Ascending aorta (tissue), 2 donors: ENCODE measurements at regions not wholly inside any gene's neighbourhood (a gene's known extent, or its start where the extent isn't known, plus 50 kb on each side); places are given as distances from the start of the nearest gene placed in this dataset.

Experiments
- DNase-seq, 2 donors: peaks; one replicate each; pipeline ENCODE4 v3.0.0-alpha.2; 2019; ENCODE audit warnings: low spot score in 2 of 2
- H3K27ac ChIP-seq, 2 donors: fragments of 200-600 bp; sonication (generic); one replicate each; pipeline ENCODE4 v1.5.1; 2016 to 2017; ENCODE audit warnings: mild to moderate bottlenecking in 1 of 2
- H3K27me3 ChIP-seq: fragments of 200-600 bp; sonication (generic); one replicate; pipeline ENCODE4 v1.5.1; 2017
- H3K36me3 ChIP-seq, 2 donors: fragments of 200-600 bp; sonication (generic); one replicate each; pipeline ENCODE4 v1.5.1; 2016
- H3K4me1 ChIP-seq, 2 donors: fragments of 200-600 bp; sonication (generic); one replicate each; pipeline ENCODE4 v1.5.1; 2016 to 2017; ENCODE audit warnings: mild to moderate bottlenecking in 1 of 2
- H3K4me3 ChIP-seq, 2 donors: fragments of 200-600 bp; sonication (generic); one replicate each; pipeline ENCODE4 v1.5.1; 2016 to 2017; ENCODE audit warnings: mild to moderate bottlenecking in 1 of 2
- H3K9me3 ChIP-seq, 2 donors: fragments of 200-600 bp; sonication (generic); one replicate each; pipeline ENCODE4 v1.5.1; 2016
- CTCF ChIP-seq, 3 experiments: fragments of 200-600 bp in 2 of 3; fragments of 450-650 bp in 1 of 3; sonication (generic) in 2 of 3; IDR thresholded peaks; one replicate each; pipeline ENCODE4 v1.5.1; 2016 to 2019; ENCODE audit warnings: antibody characterized with exemption in 3 of 3, mild to moderate bottlenecking in 1 of 3, moderate library complexity in 1 of 3
- intact Hi-C: fragments of 100-400 bp; cut with DNase I; formaldehyde crosslinking; loops from one replicate; pipeline ENCODE4 v1.15.1; 2023

DNA sequence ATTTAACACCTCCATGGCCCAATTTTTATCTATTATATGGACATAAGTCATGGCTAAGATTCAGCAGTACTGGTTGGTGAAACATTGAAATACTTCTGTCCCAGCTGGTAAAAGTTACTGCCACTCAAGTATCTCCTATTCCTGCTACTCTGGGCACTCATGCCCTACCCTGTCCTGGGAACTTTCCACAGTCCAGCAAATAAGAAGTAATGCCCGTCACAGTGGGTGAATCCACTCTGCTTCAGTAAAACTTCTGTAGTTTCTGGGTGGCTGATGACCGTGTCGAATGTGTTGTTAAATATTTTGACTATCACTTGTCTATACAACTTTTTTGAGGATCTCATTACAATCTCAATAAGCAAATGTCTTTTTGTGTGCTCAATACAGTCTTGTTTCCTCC lies 209.3 kb upstream of the IGF1 start:
- no peaks in the 10 kb centered on the region for H3K36me3 ChIP-seq
- intact Hi-C loops: no loop called here
- no peak overlapping the region for H3K27ac ChIP-seq
- H3K4me1 ChIP-seq: no peaks in the 10 kb centered on the region
- no peak for TF ChIP-seq CTCF (IDR thresholded peaks at IDR 0.05)
- H3K27me3 ChIP-seq: no peaks in the 10 kb centered on the region
- H3K4me3 ChIP-seq: no peak overlapping the region
- H3K9me3 ChIP-seq: no peaks in the 10 kb centered on the region
- no peak for DNase-seq

GRCh38 chr12:102687523-102687922 lies 207.2 kb upstream of the IGF1 start:
- TF ChIP-seq CTCF (IDR thresholded peaks at IDR 0.05): no peak
- H3K4me1 ChIP-seq: no peaks in the 10 kb centered on the region
- no peak overlapping the region for H3K4me3 ChIP-seq
- H3K36me3 ChIP-seq: no peaks in the 10 kb centered on the region
- H3K27ac ChIP-seq: no peak overlapping the region
- DNase-seq: no peak
- H3K9me3 ChIP-seq: no peaks in the 10 kb centered on the region
- H3K27me3 ChIP-seq: no peaks in the 10 kb centered on the region
- intact Hi-C loops: no loop called here

- H3K36me3 ChIP-seq: no peaks in the 10 kb centered on the region
- no peak overlapping the region for H3K27ac ChIP-seq
- no peak for DNase-seq
- H3K27me3 ChIP-seq: no peaks in the 10 kb centered on the region
- H3K4me1 ChIP-seq: no peaks in the 10 kb centered on the region
- H3K9me3 ChIP-seq: no peaks in the 10 kb centered on the region
- H3K4me3 ChIP-seq: no peak overlapping the region
- intact Hi-C loops: no loop called here
- TF ChIP-seq CTCF (IDR thresholded peaks at IDR 0.05): no peak
These were observed 205.5 kb upstream of the IGF1 start for GRCh38 chr12:102685841-102686240.

GRCh38 chr12:102685172-102685571 lies 204.8 kb upstream of the IGF1 start:
- no peak for TF ChIP-seq CTCF (IDR thresholded peaks at IDR 0.05)
- DNase-seq: no peak
- Histone ChIP-seq H3K4me1 (no peaks in the 10 kb centered on the region), H3K27ac (no peak overlapping the region), H3K27me3 (no peaks in the 10 kb centered on the region), H3K36me3 (no peaks in the 10 kb centered on the region), H3K4me3 (no peak overlapping the region), H3K9me3 (no peaks in the 10 kb centered on the region)
- intact Hi-C loops: no loop called here

DNA sequence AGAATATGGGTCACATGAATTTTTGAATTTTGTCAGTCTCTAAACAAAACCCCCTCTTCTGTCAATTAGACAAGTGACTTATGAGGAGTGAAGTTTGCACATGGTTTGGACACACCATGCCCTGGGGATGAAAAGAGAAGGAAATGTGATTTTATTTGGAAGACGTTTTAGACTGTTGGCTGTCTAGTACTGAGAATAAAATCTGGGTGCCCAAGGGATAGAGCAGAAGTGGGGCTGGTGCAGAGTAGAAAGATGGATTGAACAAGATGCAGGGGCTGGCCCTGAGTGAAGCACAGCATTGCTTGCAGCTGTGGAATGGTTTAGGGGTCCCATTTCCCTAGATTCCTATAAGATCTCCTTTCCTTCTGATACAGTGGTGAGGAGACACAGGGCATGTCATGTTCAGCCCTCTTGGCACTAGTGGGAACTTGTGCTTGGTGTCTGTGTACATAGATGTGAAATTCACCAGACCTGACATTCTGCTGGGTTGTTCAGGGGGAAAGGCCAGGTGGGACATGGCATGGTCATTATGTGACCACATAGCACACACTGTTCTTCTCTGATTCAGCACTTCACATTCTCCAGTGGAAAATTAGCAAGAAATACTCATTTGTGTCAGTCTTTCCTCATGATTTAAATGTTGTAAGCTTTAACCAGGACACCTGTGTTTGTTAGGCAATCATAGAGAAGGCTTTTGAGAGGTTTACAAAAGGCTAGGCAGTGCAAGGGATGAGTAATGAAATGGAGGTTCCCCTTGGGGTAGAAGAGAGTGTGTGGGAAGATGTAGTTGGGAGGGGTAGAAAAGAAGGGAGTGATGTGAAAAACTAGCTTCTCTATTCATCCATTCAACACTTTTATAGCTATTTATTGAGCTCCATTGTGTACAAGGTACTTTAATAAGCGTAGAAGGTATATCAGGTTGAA lies 202.3 kb upstream of the IGF1 start:
- Histone ChIP-seq H3K9me3 (no peaks in the 10 kb centered on the region), H3K36me3 (no peaks in the 10 kb centered on the region), H3K4me1 (no peaks in the 10 kb centered on the region), H3K27me3 (no peaks in the 10 kb centered on the region), H3K27ac (no peak overlapping the region), H3K4me3 (no peak overlapping the region)
- TF ChIP-seq CTCF (IDR thresholded peaks at IDR 0.05): no peak
- no peak for DNase-seq
- intact Hi-C loops: no loop called here
